AML-193 (cell line): ENCODE measurements at regions not wholly inside any gene's neighbourhood (a gene's known extent, or its start where the extent isn't known, plus 50 kb on each side); places are given as distances from the start of the nearest gene placed in this dataset.

ENCODE experiments used
- DNase-seq, 2 experiments: peaks; one replicate each; lab custom pipeline; 2025; lab: John Stamatoyannopoulos, UW

DNA sequence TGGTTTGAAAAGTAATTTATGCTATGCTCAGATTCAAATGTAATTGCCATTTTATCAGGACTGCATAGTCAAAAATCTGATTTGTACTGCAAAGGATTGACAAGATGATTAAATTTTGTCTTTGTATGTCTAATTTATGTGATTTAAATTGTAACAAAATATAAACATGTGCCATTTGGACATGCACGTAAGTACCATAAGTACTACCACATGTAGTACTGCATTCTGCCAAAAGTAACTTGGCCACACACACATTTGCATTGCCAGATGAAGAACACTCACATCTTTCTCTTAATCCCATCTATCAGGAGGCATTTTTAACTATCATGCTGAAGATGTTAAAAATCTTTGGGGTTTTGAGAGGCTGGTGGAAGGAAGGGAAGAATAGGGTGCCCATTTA lies 133.3 kb downstream of the KLF12 start:
- DNase-seq = no peak

DNA sequence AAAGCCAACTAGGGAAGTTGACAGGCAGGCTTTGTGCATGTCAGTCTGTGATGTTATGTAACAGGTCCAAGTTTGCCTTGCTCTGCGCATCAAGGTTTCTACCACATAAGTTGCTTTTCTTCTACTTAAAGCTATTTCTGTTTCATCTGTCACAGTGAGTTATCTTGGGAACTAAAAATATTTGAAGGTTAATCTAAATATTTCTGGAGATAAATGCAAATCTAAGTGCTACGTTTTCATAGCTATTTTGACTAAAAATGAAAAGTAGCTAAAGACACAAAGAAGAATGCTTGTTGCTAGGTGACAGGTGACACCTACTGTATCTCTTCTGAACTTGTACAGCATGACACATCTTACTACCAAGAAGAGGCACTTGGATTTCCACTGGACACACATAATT lies 135.6 kb downstream of the KLF12 start:
- DNase-seq = no peak

DNA sequence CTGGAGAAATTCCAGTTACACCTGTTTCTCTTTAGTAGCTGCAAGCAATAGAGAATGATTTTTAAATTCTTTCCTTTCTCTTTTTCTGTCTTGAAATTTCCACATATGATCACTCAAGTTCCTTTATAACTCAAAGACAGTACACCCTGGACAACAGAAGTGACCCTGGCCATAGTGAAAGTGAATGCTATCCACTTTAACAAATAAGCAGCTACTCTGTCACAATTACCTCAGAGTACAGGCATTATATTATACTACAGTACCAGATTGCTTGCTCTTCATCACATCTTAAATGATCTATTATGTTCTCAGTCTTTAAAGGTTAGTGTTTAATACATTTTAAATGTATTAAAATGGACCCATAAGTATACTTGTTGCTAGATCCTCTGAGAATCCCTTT lies 136.2 kb downstream of the KLF12 start:
- no peak for DNase-seq

DNA sequence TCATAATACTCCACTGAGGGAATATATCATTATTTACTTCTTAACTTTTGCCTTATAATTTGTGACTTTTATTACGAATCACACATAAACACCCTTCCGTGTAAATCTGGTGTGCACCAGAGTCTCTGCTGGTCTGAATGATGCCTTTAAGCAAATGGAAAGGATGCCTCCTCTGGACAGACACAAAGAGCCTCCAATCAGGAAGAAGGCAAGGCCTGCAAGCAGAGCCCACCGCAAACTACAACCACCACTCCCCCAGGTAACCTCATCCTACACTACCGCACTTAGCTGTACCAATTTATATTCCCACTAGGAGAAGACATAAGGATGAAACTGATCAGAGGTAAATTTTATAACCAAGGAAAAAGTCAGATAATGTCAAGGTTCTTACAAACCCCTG lies 137.6 kb downstream of the KLF12 start:
- no peak for DNase-seq

DNA sequence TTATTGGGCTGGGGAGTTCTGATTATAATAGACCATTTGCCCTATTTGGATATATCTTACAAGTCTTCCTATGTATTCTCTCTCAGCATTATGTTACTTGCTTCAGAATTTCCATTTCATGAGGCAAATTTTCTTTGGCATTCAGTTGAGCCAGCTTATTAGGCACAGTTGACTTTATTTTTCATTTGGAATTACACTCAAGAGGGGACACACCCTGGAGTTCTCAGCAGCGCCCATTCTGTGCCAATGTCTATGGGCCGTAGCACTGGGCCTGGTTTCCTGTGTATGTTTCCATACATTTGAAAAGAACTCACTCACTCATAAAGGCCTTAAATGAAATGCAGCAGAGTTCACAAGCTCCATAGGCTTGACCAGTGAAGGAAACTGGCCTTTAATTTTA lies 138.5 kb downstream of the KLF12 start:
- DNase-seq = no peak

DNA sequence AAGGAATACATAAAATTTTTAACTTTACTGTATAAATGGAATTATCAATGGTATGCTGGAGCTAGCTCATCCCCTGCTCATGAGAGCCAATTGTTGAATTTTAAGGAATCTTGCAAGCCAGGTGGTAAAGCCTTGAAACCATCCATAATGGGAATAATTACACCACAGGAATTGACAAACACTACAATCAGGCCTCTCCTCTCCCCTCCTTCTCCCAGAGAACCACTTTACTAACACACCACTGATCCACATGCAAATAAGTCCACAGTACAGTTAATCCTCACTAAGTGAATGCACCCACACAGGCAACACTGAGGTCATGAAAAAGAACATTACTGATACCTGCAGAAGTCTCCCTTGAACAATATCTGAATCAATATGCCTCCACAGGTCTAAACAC lies 140.5 kb downstream of the KLF12 start:
- DNase-seq = no peak

DNA sequence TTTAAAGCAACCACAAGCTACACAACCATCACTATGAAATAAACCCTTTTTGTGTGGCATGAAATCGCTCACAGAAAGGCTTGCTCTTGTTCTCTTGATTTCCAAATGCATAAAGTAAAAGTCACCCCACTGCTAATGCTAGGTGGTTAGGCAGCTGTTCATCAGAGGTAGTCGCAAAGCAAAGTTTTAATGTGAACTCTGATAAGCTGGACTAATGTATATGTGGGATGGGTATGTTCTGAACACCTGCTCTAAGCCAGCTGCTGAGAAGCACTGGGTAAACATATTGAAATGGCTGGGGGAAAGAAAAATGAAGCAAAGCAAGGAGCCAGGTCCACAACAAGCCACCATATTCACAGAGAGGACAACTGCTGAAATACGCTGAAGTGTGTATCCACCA lies 142.3 kb downstream of the KLF12 start:
- DNase-seq = no peak

DNA sequence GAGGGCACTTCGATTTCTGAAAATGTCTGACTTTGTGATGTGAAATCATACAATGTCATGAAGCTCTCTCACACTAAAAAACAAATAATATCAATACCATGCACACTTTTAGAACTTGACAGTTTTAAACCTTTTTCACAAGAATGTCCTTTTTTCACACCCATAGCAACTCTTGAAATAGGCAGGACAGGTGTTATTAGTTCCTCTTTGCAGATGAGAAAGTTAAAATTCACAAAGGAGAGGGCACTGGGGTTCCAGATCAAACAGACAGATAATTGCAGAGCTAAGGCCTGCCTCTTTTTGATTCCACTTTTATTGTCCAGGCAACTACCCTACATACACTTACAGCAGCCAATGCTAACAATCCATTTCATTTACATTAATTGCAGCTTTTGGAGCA lies 142.8 kb downstream of the KLF12 start:
- DNase-seq = no peak

DNA sequence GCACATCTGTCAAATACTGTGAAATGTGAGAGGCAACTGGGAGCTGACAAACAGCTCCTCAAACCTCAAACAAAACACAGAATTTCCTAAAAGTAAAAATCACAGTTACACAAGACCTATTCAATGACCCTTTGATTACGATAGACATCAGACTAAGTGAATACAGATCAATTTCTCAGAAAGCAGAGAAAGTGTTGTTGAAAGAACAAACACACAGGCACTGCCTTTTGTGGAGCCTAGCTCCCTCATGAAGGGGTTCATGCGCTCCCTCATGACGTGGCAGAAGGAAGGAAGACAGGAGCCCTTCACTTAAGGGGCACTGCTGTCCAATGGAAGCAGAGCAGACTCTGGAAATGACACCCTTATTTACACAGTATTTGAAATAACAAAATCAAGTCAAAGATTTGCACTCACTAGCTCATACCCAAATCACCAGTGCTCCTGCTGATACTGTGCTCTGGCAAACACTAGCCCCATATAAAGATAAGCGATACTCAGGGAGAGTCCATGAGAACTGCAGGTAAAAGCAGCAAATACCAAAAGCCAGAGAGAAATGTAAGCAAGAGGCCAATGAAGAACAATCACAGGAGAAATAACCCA lies 144.9 kb downstream of the KLF12 start:
- DNase-seq = no peak

DNA sequence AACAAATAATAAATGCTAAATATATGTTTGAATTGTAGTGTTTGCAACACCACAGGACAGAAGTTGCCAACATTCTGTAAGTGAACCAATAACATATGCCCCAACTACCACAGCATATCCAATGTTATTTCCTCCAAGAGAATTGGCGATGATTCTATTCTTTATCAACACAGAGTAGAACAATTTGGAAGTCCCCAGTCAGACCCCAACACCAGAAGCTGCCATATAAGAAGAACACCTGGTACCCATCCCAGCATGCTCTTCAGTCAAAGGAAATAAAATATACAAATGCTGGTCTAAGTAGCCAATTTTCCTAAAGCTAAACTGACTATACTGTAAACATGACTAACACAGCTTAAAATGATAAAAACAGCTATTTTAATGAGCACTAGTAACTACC lies 145.7 kb downstream of the KLF12 start:
- no peak for DNase-seq

DNA sequence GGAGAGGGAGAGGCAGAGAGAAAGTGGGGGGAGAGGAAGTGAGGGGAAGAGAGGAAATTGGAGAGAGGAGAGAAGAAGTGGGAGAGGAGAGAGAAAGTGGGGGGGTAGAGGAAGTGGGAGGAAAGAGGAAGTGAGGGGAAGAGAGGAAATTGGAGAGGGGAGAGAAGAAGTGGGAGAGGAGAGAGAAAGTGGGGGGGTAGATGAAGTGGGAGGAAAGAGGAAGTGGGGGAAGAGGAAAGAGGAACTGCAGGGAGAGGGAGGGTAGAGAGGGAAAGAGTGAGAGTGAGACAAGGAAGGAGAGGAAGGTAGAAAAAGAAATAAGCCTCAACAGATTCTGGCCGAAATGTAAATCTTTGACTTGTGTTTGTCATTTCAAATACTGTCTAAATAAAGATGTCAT lies 146.6 kb downstream of the KLF12 start:
- DNase-seq = peak in 1 of 2 experiments; percentile 3

DNA sequence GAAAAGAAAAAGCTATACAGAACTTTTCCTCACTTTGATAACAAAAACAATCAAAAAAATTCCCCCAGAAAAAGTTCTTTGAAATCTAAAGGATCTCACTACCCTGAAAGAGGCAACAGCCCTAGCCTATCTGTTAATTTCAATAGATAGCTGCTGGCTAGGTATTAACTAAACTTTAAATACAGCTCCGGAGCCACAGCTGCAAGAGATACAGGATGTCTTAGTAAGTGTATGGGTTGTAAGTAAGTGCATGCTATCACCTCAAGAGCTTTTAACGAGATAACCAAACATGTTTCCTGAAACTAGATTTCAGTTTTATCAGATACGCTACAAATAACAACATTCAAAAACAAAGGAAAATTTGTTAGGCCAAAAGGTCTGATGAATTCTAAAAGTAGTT lies 148.4 kb downstream of the KLF12 start:
- DNase-seq = no peak

DNA sequence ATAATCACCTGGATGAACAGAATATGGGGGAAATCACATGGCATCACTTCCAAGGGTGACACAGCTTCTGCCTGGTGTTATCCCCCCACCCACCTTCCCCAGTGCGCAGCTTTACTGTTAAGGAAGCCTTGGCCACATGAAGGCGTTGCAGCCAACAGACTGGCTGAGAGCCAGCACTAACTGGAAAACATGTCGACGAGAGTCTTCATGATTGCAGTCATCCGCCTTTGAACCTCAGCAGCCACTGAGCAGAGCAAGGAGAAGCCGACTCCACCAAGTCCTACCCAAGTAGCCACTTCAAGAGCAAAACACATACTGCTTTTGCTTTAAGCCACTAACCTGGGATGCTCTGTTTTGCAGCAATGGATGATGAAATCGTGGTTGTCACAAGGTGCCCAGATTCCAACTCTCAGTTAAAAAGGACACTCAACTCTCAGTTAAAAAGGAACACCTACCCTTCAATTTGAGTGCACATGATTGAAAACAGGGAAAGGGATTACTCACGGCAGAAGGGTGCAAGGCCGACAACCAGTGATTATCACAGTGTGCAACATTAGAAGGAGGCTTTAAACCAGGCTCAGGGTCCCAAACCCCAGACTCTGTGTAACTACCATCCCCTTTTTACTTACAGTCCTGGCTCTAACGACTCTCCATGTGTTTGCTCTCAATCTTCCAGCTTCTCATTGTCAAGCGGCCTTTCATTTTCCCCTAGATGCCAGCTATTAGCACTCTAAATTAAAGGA lies 149.1 kb downstream of the KLF12 start:
- no peak for DNase-seq

DNA sequence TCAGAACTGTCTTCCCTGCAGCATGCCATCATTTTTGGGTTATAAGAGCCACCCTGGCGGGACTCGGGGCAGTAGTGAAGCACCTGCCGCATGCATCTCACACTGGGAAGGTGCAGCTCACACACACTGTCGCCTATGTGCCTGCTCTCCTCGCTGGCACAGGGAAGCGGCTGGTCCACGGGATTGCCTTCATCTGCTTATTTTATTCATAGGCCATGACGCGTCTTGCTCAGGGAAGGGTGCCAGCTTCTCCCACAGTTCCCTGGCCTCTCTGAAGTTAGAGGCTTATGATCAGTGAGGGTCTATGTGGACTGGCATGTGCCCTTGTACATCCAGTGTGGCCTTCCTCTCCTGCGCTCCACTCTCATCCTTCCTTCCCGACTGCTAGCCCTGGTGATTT lies 150.0 kb downstream of the KLF12 start:
- DNase-seq = no peak

DNA sequence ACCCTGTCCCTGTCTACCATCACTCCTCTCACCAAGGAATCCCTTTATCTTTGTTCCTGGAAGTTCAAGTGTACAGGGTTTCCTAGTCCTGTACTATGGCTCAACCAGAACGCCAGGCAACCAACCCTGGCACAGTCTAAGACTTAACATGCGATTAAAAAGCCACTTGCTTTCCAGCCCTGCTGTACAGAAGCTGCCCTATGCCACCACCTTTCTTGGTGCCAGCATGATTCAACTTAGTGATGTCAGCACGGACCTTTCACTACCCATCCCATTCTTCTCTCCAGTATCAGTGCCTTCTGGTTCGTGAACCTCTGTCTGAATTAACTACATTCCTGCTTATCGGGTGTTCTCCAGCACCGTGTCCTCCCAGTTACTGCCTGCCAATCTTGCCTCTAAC lies 151.1 kb downstream of the KLF12 start:
- no peak for DNase-seq

DNA sequence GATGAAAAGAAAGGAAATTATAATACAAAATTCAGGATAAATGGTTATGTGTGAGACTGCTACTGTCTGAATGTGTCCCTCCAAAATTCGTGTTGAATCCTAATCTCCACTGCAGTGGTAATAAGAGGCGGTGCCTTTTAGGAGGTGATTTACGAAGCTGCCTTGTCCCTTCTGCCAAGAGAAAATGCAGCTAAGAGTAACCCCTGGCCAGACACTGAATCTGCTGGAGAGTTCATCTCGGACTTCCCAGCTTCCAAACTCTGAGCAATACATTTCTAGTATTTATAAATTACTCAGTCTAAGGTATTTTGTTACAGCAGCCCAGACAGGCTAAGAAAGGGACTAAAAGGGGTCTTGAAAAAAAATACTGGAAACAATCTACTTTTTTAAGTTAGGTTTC lies 152.6 kb downstream of the KLF12 start:
- DNase-seq = no peak

DNA sequence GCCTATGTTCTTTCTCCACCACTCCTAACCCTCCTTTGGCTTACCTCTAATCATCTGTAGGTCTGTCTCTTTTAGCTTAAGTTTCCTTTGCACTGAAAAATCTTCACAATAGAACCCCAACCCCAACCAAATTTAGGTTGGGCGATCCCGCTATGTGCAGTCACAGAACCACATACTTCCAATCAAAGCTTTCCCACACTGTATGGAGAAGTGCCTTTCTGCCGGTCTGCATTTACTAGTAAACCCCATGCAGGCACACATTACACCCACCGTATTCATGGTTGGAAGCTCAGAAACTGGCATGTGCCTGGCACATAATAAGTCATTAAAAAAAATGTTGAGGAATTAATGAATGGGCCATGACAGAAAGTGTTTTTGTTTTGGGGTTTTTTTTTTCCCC lies 158.4 kb downstream of the KLF12 start:
- DNase-seq = no peak

DNA sequence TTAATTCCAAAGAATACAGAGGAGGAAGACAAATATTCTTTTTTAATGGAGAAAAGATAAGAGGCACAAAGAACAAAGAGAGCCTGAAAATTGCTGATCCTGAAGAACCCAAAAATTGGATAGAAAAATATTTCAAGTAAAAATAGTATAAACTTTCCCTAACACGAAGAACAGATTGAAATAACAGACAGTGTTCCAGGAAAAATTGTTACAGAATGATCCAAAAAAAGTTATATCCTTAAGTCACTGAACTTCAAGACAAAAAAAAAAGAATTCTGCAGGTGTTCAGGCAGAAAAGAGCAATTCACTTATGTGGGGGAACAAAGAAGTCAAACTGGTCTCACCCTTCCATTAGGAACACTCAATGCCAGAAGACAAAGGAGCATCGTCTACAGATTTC lies 160.2 kb downstream of the KLF12 start:
- no peak for DNase-seq

DNA sequence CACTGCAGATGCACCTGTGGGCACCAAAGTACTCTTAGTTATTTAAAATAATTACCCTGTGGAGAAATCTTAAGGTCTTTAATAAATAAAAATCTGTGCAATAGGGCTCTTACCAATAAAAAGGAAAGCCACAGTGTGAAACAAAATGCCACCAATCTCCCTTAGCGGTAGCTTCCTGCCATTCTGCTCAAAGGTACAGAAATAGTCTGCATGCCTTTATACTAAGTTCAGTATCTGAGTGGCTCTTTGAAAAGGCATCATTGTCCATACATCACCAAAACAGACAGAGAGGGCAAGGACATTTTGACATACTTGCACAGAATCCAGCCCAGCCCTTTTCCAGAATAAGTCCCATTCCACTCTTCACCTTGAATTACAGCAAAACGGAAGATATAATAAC lies 161.0 kb downstream of the KLF12 start:
- no peak for DNase-seq

DNA sequence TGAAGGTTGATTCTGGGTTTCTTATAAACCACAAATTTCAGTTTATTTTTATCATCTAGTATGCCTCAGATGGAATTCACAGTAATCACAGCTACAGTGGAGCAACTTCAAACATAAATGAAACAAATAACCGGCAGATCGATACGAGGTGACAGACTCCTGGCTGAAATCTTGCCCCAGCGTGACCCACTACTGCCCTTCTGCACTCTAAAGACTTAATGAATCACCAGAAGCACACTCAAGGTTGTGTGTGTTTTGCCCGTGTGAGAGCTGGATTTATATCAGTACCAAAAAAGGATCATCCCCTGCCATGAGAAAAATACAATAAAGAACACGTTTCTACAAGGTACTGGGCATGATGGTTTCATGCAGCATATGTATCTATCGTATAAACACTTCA lies 161.7 kb downstream of the KLF12 start:
- no peak for DNase-seq

DNA sequence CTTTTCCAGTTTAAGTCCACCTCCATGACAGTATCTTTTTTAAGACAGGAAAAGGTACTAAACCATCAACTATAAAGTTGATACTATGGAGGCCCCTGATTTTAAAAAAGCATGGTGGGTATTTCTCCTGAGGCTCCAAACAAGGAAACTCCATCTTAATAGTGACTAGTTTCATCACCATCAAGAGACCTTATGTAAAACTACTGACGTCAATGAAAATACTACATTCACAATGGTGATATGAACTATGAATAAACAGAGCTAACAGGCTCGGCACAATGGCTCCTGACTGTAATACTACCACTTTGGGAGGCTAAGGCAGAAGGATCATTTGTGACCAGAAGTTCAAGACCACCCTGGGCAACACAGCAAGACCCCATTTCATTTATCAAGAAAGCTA lies 162.7 kb downstream of the KLF12 start:
- DNase-seq = no peak

DNA sequence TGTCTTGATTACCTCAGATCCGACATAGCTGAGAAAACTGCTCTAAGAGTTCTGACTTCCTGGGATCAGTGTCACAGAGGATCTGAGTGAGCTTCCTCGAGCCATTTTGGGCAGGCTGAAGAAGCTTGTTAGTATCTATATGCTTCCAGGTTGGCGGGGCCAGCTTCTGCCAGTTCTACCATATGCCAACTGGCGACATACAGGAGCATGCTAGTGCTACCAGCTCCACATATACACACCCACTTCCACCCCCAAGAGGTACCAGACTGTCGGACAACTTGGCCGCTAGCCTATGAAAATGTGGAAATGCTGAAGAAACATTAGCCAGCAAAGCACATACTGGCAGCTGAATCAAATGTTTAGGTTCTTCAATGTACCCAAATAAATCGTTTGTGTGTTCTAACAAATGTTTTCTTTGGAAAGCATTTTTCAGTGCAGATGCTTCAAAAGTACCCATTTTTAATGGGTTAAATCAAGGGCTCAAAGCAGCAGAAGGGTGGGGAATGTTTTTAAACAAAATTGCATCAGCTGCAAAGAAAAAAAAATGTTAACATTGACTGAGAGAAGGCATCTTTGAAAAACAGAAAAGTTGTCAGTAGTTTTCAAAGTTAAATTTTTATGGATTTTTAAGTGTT lies 163.7 kb downstream of the KLF12 start:
- DNase-seq = no peak

DNA sequence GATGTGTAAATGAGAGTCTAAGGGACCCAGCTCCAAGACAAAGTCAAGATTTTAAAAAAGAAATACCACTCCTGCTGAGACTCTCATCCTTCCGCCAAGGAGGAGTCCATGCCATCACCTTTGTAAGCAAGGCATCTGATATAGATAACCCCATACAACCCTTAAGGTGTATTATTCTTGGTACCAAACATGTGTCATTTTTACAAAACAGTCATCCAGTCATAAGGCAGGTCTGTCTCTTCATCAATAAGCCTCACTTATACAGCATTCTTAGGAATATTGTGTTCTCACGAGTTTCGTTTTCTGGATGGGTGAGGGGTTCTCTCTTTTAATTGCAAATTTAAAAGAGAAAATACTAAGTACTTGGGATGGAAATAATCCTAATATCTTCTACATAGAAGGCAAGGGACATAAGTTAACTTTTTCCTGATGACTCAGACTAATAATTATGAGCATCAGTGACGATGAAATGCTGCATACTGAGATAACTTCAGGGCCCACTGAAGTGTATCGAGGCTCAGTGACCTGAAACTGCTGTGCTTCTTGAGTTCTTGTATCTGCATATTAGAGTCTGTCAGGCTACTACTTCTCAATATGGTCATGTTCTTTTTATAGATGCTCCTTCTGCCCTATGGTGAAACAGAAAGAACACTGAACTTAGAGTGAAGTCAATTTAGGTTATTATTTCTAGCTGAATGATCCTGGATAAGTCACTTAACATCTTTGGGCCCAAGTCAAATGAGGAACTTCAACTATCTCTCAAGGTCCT lies 166.6 kb downstream of the KLF12 start:
- no peak for DNase-seq
